ENCODE measurements at regions not wholly inside any gene's neighbourhood (a gene's known extent, or its start where the extent isn't known, plus 50 kb on each side); places are given as distances from the start of the nearest gene placed in this dataset.
"Not testable (repeated sequence)": the region's sequence is repeated elsewhere in the genome, so short reads cannot be mapped to it uniquely, and the experiment has no call there.

GRCh38 chr3:82584861-82585260 is 823.4 kb upstream of the GBE1 start:
- H3K9me3 ChIP-seq (ENCODE audit: control insufficient read depth, low read length); H3K36me3 ChIP-seq (ENCODE audit: control insufficient read depth, insufficient read depth, low read length); H3K4me1 ChIP-seq; H3K9ac ChIP-seq; H3K27me3 ChIP-seq (ENCODE audit: control insufficient read depth, insufficient read depth, low read length); H3K79me2 ChIP-seq; H3K27ac ChIP-seq; H3K4me3 ChIP-seq (ENCODE audit: low read depth, low read length); H3K4me2 ChIP-seq (ENCODE audit: low read length); H2AFZ ChIP-seq: not testable (repeated sequence)

GRCh38 chr3:82584415-82584814 is 823.0 kb upstream of the GBE1 start:
- not testable (repeated sequence) for H3K79me2 ChIP-seq; H3K4me3 ChIP-seq (ENCODE audit: low read depth, low read length); H3K27ac ChIP-seq; H3K4me2 ChIP-seq (ENCODE audit: low read length); H3K27me3 ChIP-seq (ENCODE audit: control insufficient read depth, insufficient read depth, low read length); H3K9me3 ChIP-seq (ENCODE audit: control insufficient read depth, low read length); H3K4me1 ChIP-seq; H2AFZ ChIP-seq; H3K36me3 ChIP-seq (ENCODE audit: control insufficient read depth, insufficient read depth, low read length); H3K9ac ChIP-seq

DNA sequence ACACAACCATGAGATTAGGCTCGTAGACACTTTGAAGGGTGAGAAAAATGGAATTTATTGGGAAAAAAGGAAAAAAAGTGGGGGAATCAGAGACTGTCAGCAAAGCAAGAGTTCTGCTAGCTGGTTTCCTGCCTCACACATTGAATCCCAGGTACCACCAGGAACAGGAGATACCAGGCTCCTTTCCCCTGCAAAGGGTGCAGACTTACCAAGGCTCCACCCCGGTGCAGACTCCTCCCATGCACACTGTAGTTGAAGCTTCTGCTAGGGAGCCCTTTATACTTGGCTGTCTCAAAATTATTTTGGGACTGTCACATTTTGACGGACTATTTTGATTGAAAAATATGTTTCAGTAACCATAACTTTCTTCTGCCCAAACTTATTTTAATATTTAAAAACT is 819.9 kb upstream of the GBE1 start:
- Histone ChIP-seq H3K9ac (no peak overlapping the region), H3K9me3 (ENCODE audit: control insufficient read depth, low read length) (no peaks in the 10 kb centered on the region), H3K4me1 (no peaks in the 10 kb centered on the region), H3K27me3 (ENCODE audit: control insufficient read depth, insufficient read depth, low read length) (no peaks in the 10 kb centered on the region), H3K36me3 (ENCODE audit: control insufficient read depth, insufficient read depth, low read length) (no peaks in the 10 kb centered on the region), H3K79me2 (no peaks in the 10 kb centered on the region), H3K27ac (no peak overlapping the region), H3K4me2 (ENCODE audit: low read length) (no peak overlapping the region), H2AFZ (no peak overlapping the region), H3K4me3 (ENCODE audit: low read depth, low read length) (no peak overlapping the region)
- TF ChIP-seq, protein P1, sequence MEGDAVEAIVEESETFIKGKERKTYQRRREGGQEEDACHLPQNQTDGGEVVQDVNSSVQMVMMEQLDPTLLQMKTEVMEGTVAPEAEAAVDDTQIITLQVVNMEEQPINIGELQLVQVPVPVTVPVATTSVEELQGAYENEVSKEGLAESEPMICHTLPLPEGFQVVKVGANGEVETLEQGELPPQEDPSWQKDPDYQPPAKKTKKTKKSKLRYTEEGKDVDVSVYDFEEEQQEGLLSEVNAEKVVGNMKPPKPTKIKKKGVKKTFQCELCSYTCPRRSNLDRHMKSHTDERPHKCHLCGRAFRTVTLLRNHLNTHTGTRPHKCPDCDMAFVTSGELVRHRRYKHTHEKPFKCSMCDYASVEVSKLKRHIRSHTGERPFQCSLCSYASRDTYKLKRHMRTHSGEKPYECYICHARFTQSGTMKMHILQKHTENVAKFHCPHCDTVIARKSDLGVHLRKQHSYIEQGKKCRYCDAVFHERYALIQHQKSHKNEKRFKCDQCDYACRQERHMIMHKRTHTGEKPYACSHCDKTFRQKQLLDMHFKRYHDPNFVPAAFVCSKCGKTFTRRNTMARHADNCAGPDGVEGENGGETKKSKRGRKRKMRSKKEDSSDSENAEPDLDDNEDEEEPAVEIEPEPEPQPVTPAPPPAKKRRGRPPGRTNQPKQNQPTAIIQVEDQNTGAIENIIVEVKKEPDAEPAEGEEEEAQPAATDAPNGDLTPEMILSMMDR (IDR thresholded peaks at IDR 0.05), result no peak

- H3K79me2 ChIP-seq, result no peaks in the 10 kb centered on the region
- H3K4me3 ChIP-seq (ENCODE audit: low read depth, low read length), result no peak overlapping the region
- TF ChIP-seq, protein P1 (IDR thresholded peaks at IDR 0.05), result no peak
- H3K27me3 ChIP-seq (ENCODE audit: control insufficient read depth, insufficient read depth, low read length), result no peaks in the 10 kb centered on the region
- no peaks in the 10 kb centered on the region for H3K36me3 ChIP-seq (ENCODE audit: control insufficient read depth, insufficient read depth, low read length)
- no peaks in the 10 kb centered on the region for H3K4me1 ChIP-seq
- no peak overlapping the region for H2AFZ ChIP-seq
- H3K9me3 ChIP-seq (ENCODE audit: control insufficient read depth, low read length), result no peaks in the 10 kb centered on the region
- no peak overlapping the region for H3K9ac ChIP-seq
- H3K27ac ChIP-seq, result no peak overlapping the region
- no peak overlapping the region for H3K4me2 ChIP-seq (ENCODE audit: low read length)
Observed at GRCh38 chr3:82572721-82573120, 811.3 kb upstream of the GBE1 start.

GRCh38 chr3:82568776-82569338 is 807.4 kb upstream of the GBE1 start:
- Histone ChIP-seq H3K27ac (no peak overlapping the region), H3K79me2 (no peaks in the 10 kb centered on the region), H3K36me3 (ENCODE audit: control insufficient read depth, insufficient read depth, low read length) (no peaks in the 10 kb centered on the region), H2AFZ (no peak overlapping the region), H3K9me3 (ENCODE audit: control insufficient read depth, low read length) (no peaks in the 10 kb centered on the region), H3K4me1 (no peaks in the 10 kb centered on the region), H3K9ac (no peak overlapping the region), H3K4me3 (ENCODE audit: low read depth, low read length) (no peak overlapping the region), H3K27me3 (ENCODE audit: control insufficient read depth, insufficient read depth, low read length) (no peaks in the 10 kb centered on the region), H3K4me2 (ENCODE audit: low read length) (no peak overlapping the region)
- TF ChIP-seq, protein P1 (IDR thresholded peaks at IDR 0.05), result no peak

DNA sequence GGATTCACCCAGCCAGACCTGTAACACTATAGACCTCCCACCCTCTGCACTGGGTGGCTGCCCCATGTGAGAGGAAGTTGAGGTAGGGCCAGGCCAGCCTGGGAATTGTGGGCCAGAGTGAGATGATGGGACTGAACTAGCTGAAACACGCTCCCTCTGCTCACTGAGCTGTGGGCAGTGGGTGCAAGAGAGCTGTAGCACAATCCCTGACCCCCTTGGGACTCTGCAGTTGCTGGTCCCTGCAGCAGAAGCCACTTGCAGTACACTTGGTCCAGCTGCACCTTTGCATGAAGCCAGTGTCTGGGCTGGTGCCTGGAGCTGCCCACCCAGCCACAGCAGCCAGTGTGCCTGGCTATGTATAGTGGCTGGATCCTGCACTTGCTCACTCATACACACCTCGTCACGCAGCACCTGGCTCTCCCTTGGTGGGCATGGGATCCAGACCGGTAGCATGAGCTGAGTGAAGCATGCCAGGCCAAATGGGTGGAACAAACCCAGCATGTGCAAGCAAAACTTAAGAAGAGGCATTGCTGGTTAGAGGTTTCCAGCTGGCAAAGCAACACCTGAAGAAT is 805.7 kb upstream of the GBE1 start:
- H3K79me2 ChIP-seq, result no peaks in the 10 kb centered on the region
- no peak overlapping the region for H2AFZ ChIP-seq
- H3K27me3 ChIP-seq (ENCODE audit: control insufficient read depth, insufficient read depth, low read length), result no peaks in the 10 kb centered on the region
- no peaks in the 10 kb centered on the region for H3K36me3 ChIP-seq (ENCODE audit: control insufficient read depth, insufficient read depth, low read length)
- H3K4me3 ChIP-seq (ENCODE audit: low read depth, low read length), result no peak overlapping the region
- H3K9me3 ChIP-seq (ENCODE audit: control insufficient read depth, low read length), result no peaks in the 10 kb centered on the region
- no peak overlapping the region for H3K4me2 ChIP-seq (ENCODE audit: low read length)
- H3K27ac ChIP-seq, result no peak overlapping the region
- no peaks in the 10 kb centered on the region for H3K4me1 ChIP-seq
- TF ChIP-seq, protein P1 (IDR thresholded peaks at IDR 0.05), result no peak
- no peak overlapping the region for H3K9ac ChIP-seq
